PC-3 (cell line): ENCODE measurements at regions not wholly inside any gene's neighbourhood (a gene's known extent, or its start where the extent isn't known, plus 50 kb on each side); places are given as distances from the start of the nearest gene placed in this dataset.

Experiments used
- ATAC-seq: fragments of 200-7000 bp; cut with Tn5 transposase; 2 replicates; pipeline ENCODE4 v1.9.1; 2020; ENCODE audit warnings: mild to moderate bottlenecking, moderate library complexity
- BruUV-seq: library from RNA; stranded (reverse); fragments of 400-500 nt; replicated peaks from 2 replicates; lab custom pipeline; 2021; lab: Mats Ljungman, UMichigan
- CTCF ChIA-PET: fragments of 300-600 bp; sonication (Branson Sonifier 250); formaldehyde crosslinking; loops from one replicate; lab custom pipeline; 2022; ENCODE audit warnings: antibody characterized with exemption; lab: Charles Lee
- POLR2A ChIA-PET: fragments of 300-600 bp; sonication (Branson Sonifier 250); formaldehyde crosslinking; loops from one replicate; lab custom pipeline; 2022; ENCODE audit warnings: antibody characterized with exemption; ENCODE audit not compliant: unreplicated experiment; lab: Charles Lee
- DNase-seq: peaks from one replicate; pipeline ENCODE4 v3.0.0-alpha.2; 2015
- H2AFZ ChIP-seq: fragments of 300-600 bp; sonication (generic); 2 replicates; pipeline ENCODE4 v1.6.0; 2016; ENCODE audit warnings: antibody characterized with exemption, low read length
- H3F3A ChIP-seq: fragments of 300-600 bp; sonication (generic); one replicate; pipeline ENCODE4 v1.6.0; 2017; ENCODE audit warnings: antibody characterized with exemption, low read length, control low read depth, mild to moderate bottlenecking; ENCODE audit not compliant: unreplicated experiment
- H3K27ac ChIP-seq: fragments of 300-600 bp; sonication (generic); 2 replicates; pipeline ENCODE4 v1.5.1; 2016; ENCODE audit warnings: mild to moderate bottlenecking, low read length
- H3K27me3 ChIP-seq: fragments of 300-600 bp; sonication (generic); 2 replicates; pipeline ENCODE4 v1.6.1; 2016; ENCODE audit warnings: low read length, mixed read lengths
- H3K36me3 ChIP-seq: fragments of 300-600 bp; sonication (generic); 2 replicates; pipeline ENCODE4 v1.6.1; 2016; ENCODE audit warnings: low read depth, mixed run types, low read length, mixed read lengths
- H3K4me1 ChIP-seq: fragments of 300-600 bp; sonication (generic); 2 replicates; pipeline ENCODE4 v1.5.1; 2016; ENCODE audit warnings: low read length; ENCODE audit not compliant: insufficient read depth
- H3K4me2 ChIP-seq: fragments of 300-600 bp; sonication (generic); 2 replicates; pipeline ENCODE4 v1.6.0; 2016; ENCODE audit warnings: low read length
- H3K4me3 ChIP-seq: fragments of 300-600 bp; sonication (generic); 2 replicates; pipeline ENCODE4 v1.5.1; 2016; ENCODE audit warnings: mild to moderate bottlenecking, low read length, mixed read lengths
- H3K79me2 ChIP-seq: fragments of 300-600 bp; sonication (generic); 2 replicates; pipeline ENCODE4 v1.6.1; 2017; ENCODE audit warnings: low read length, mixed read lengths
- H3K9ac ChIP-seq: fragments of 300-600 bp; sonication (generic); 2 replicates; pipeline ENCODE4 v1.6.0; 2016; ENCODE audit warnings: mild to moderate bottlenecking, low read length
- H3K9me2 ChIP-seq: fragments of 300-600 bp; sonication (generic); replicated peaks from 2 replicates; pipeline ENCODE4 v1.6.1; 2016; ENCODE audit warnings: mixed run types, low read length, mixed read lengths
- H3K9me3 ChIP-seq: fragments of 300-600 bp; sonication (generic); 2 replicates; pipeline ENCODE4 v1.6.1; 2016; ENCODE audit warnings: low read length, mixed read lengths
- H4K20me1 ChIP-seq: fragments of 300-600 bp; sonication (generic); 2 replicates; pipeline ENCODE4 v1.6.1; 2016; ENCODE audit warnings: low read length, mixed read lengths
- EZH2 ChIP-seq: fragments of 300-600 bp; sonication (generic); IDR thresholded peaks from one replicate; pipeline ENCODE4 v1.6.1; 2017; ENCODE audit warnings: antibody characterized with exemption, mild to moderate bottlenecking, low read length; ENCODE audit not compliant: unreplicated experiment
- EZH2phosphoT487 ChIP-seq: fragments of 300-600 bp; sonication (generic); IDR thresholded peaks from 2 replicates; pipeline ENCODE4 v1.6.1; 2018; ENCODE audit warnings: mild to moderate bottlenecking, antibody characterized with exemption, low read length, borderline replicate concordance
- intact Hi-C: fragments of 100-400 bp; cut with micrococcal nuclease; formaldehyde crosslinking; loops from 2 replicates; pipeline ENCODE4 v1.9.0; 2023
- TF ChIP-seq, protein P1 (sequence below): fragments of 300-600 bp; sonication (generic); conservative IDR thresholded peaks from 2 replicates; pipeline ENCODE4 v1.5.1; 2017; ENCODE audit warnings: antibody characterized with exemption, low read depth, mild to moderate bottlenecking, low read length

DNA sequence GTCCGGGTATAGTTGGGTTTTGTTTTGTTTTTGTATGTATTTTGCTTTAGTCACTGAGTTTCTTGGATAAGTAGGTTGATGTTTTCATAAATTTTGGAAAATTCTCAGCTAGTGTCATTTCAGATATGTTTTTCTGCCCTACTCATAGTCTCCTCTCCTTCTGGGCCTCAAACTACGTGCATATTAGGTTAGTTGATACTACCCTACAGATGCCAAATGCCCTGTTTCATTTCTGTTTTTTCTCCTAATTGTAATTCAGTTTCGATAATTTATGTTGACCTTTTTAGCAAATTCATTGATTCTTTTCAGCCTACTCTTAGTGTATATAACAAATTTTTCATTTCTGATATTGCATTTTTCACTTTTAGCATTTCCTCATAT, 268.6 kb upstream of the RGS18 start:
- Histone ChIP-seq H4K20me1 (no peaks in the 10 kb centered on the region), H3K9ac (no peak overlapping the region), H2AFZ (no peak overlapping the region), H3K9me3 (no peaks in the 10 kb centered on the region), H3K4me3 (no peak overlapping the region), H3K36me3 (no peaks in the 10 kb centered on the region), H3K9me2 (no peaks in the 10 kb centered on the region), H3K4me1 (no peaks in the 10 kb centered on the region), H3K27ac (no peak overlapping the region), H3K4me2 (no peak overlapping the region), H3K79me2 (no peaks in the 10 kb centered on the region), H3F3A (no peaks in the 10 kb centered on the region), H3K27me3 (no peaks in the 10 kb centered on the region)
- no TSS peak for BruUV-seq
- DNase-seq (no peak), ATAC-seq (no peak)
- intact Hi-C loops, result no loop called here
- POLR2A ChIA-PET, result interaction anchor here (0.6 kb wide), 1 partner anchor 248 kb away, joined by 3 read pairs; no protein-coding TSS in a partner anchor
- CTCF ChIA-PET, result no interaction called here
- no peak for TF ChIP-seq EZH2phosphoT487

DNA sequence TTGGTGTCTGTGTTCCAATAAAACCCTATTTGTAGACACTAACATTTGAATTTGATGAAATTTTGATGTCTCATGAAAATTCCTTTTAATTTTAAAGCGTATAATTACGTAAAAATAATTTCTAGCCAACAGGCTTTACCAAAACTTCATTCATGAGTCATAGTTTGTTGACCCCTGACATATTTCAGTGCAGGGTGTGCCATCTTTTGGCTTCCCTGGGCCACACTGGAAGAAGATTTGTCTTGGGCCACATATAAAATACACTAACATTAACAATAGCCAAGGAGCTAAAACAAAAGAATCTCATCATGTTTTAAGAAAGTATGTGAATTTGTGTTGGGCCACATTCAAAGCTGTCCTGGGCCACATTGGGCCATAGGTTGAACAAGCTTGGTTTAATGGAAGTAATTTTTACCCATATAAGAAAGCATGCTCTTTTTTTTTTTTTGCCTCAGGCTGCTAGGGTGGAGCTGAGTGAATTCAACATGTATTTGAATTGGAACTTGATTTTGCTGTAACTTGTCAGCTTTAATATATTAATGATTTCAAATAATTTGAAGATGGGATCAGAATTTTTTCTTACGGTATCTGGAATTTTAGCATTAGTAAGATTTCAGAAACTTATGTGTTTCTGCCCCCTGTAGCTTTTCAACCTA, 267.7 kb upstream of the RGS18 start:
- H3K36me3 ChIP-seq, result no peaks in the 10 kb centered on the region
- H3K4me3 ChIP-seq, result no peak overlapping the region
- no peaks in the 10 kb centered on the region for H3K4me1 ChIP-seq
- H3K27me3 ChIP-seq, result no peaks in the 10 kb centered on the region
- TF ChIP-seq EZH2phosphoT487 (no peak), EZH2 (no peak)
- TF ChIP-seq, protein P1, sequence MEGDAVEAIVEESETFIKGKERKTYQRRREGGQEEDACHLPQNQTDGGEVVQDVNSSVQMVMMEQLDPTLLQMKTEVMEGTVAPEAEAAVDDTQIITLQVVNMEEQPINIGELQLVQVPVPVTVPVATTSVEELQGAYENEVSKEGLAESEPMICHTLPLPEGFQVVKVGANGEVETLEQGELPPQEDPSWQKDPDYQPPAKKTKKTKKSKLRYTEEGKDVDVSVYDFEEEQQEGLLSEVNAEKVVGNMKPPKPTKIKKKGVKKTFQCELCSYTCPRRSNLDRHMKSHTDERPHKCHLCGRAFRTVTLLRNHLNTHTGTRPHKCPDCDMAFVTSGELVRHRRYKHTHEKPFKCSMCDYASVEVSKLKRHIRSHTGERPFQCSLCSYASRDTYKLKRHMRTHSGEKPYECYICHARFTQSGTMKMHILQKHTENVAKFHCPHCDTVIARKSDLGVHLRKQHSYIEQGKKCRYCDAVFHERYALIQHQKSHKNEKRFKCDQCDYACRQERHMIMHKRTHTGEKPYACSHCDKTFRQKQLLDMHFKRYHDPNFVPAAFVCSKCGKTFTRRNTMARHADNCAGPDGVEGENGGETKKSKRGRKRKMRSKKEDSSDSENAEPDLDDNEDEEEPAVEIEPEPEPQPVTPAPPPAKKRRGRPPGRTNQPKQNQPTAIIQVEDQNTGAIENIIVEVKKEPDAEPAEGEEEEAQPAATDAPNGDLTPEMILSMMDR, result no peak
- H2AFZ ChIP-seq, result no peak overlapping the region
- intact Hi-C loops, result no loop called here
- H3F3A ChIP-seq, result no peaks in the 10 kb centered on the region
- BruUV-seq, result no TSS peak
- H3K9ac ChIP-seq, result no peak overlapping the region
- H3K27ac ChIP-seq, result no peak overlapping the region
- DNase-seq (peak; percentile 3), ATAC-seq (no peak)
- H3K79me2 ChIP-seq, result no peaks in the 10 kb centered on the region
- H4K20me1 ChIP-seq, result no peaks in the 10 kb centered on the region
- no peaks in the 10 kb centered on the region for H3K9me2 ChIP-seq
- no peaks in the 10 kb centered on the region for H3K9me3 ChIP-seq
- no peak overlapping the region for H3K4me2 ChIP-seq
- CTCF ChIA-PET, result no interaction called here
- POLR2A ChIA-PET, result no interaction called here

DNA sequence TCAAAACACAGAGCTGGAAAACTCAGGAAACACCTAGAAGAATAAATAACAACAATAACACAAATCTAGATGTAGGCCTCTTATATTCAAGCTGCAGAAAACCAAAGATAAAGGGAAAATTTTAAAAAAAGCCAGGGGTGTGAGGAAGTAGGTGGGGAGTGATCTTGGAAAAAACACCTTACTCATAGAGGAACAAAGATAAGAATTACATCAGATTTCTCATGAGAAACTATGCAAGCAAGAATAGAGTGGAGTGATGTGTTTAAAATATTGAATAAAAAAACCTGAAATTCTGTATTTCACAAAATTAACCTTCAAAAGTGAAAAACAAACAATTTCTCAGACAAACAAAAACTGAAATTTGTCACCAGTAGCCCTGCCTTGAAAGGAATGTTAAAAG, 265.5 kb upstream of the RGS18 start:
- BruUV-seq, result no TSS peak

More for the DNA sequence above, 265.5 kb upstream of the RGS18 start:
- no peak for TF ChIP-seq EZH2
- TF ChIP-seq, protein P1, result no peak
- no peak for TF ChIP-seq EZH2phosphoT487
- no peaks in the 10 kb centered on the region for H3K27me3 ChIP-seq
- H3K79me2 ChIP-seq, result no peaks in the 10 kb centered on the region
- no peaks in the 10 kb centered on the region for H3K9me2 ChIP-seq
- no peak for DNase-seq
- ChIA-PET CTCF (no interaction called here), POLR2A (no interaction called here)
- no peaks in the 10 kb centered on the region for H3K36me3 ChIP-seq
- no peak overlapping the region for H3K9ac ChIP-seq
- H2AFZ ChIP-seq, result no peak overlapping the region
- no peaks in the 10 kb centered on the region for H3K9me3 ChIP-seq
- no peak overlapping the region for H3K27ac ChIP-seq
- no peak for ATAC-seq
- no peaks in the 10 kb centered on the region for H4K20me1 ChIP-seq
- H3K4me2 ChIP-seq, result no peak overlapping the region
- no peaks in the 10 kb centered on the region for H3F3A ChIP-seq
- H3K4me3 ChIP-seq, result no peak overlapping the region
- H3K4me1 ChIP-seq, result no peaks in the 10 kb centered on the region
- intact Hi-C loops, result no loop called here
